HG02840 (cell line): ENCODE measurements at regions not wholly inside any gene's neighbourhood (a gene's known extent, or its start where the extent isn't known, plus 50 kb on each side); places are given as distances from the start of the nearest gene placed in this dataset.
"Not testable (repeated sequence)": the region's sequence is repeated elsewhere in the genome, so short reads cannot be mapped to it uniquely, and the experiment has no call there.

Source experiments
- ATAC-seq: cut with Tn5 transposase; IDR thresholded peaks from one replicate; pipeline ENCODE4 v1.9.1; 2021; ENCODE audit warnings: mild to moderate bottlenecking, moderate library complexity, moderate number of reproducible peaks; ENCODE audit not compliant: unreplicated experiment, low FRiP score

- ATAC-seq, result no peak
Measured at GRCh38 chr12:127144770-127145169, 1122.2 kb upstream of the TMEM132C start.

DNA sequence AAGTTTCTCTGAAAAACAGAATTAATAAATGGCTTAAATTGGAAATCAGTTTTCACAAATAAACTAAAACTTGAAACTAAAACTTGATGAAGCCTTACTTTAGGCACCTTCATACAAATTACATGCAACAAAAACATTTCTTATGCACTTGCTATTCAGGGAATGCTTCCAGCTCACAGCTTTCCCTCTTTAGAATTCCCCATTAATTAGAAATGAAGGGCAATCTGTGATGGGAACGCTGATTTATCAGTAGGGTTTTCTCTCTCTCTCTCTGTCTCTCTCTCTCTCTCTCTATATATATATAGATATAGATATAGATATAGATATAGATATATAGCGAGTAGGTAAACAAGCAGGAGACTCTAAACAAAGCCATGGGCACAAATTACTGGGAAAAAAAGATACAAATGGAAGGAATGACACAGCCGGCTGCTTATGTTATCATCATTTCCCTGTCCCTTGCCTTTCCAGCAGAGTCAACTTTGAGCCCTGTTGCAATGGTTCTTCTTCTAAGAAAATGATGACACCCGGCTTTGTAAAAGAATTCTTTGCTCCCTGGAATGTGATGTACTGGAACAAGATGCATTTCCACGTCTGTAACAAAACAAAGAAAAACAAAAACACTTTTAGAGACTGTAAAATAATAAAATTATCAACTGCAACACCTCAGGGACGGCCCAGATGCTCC is 1121.6 kb upstream of the TMEM132C start:
- ATAC-seq, result no peak

DNA sequence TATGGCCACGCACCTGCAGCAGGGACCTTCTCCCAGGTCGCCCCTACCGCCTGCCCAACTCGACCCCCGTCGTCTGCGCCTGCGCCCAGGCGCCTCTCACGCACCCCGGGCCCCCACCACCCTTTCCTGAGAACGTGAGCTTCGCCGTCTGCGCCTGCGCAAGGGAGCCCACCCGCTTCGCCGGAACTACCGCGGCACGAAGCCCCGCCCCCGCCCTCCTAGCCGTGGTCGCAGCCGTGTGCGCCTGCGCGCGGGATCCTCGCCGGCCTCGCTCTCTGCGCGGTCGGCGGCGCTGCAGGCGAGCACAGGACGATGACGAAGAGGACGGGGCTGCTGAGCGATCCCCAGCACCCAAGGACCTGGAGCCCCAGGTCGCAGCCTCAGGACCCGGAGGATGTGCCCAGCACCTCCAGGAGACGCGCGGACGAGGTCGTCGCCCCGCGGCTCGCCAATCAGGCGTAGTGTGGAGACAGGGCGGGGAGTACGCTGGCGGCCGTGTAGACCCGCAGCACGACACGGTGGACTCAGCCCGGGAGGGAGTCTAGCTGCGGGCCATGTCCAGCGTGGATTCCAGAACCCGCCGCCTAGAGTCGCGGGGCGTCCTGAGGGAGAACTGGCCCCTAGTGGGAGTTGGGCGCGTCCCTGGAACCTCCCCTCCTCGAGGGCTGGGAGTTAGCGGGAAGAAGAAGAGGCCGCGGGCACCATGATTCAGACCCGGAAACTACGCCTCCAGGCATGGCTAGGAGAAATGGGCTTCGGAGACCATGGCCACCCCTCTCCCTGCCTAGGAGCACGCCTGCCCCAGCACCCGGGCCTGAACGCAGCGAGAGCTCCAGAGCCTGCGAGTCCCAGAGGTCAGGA is 1120.8 kb upstream of the TMEM132C start:
- no peak for ATAC-seq

- no peak for ATAC-seq
Measured at GRCh38 chr12:127146991-127147718, 1119.8 kb upstream of the TMEM132C start.

DNA sequence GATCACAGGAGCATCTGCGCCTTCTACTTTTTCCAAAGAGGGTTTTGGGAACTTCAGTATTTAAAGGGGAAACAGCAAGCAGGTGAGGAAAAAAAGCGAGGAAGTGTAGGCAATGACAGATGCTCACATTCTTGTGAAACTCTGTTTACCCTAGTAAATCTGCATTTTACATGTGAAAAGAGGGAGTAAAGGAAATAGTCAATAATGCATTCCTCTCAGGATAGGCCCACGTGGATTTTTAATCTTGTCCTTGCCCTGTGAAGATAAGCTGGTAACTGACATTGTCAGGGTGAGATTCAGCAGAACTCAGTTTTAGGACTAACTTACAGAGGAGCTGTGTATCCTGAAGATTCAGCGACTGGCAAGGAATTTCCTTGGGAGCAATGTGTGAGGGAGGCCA is 1119.2 kb upstream of the TMEM132C start:
- ATAC-seq, result no peak

DNA sequence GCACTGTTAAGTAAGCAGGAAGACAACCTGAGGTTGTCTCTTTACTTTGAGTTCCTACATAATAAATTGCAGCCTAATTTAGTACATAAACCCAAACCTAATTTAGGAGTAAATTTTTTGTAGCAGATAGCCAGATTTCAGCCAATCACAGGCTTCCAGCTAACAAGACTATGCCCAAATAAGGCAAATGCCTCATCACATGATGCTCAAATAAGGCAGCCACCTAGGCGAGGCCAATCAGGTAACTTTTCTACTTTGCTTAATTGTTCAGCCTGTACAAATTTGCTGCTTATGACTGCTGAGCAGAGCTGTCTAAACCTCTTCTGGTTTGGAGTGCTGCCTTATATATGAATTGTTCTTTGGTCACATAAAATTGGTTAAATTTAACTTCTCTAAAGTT is 1118.7 kb upstream of the TMEM132C start:
- no peak for ATAC-seq

DNA sequence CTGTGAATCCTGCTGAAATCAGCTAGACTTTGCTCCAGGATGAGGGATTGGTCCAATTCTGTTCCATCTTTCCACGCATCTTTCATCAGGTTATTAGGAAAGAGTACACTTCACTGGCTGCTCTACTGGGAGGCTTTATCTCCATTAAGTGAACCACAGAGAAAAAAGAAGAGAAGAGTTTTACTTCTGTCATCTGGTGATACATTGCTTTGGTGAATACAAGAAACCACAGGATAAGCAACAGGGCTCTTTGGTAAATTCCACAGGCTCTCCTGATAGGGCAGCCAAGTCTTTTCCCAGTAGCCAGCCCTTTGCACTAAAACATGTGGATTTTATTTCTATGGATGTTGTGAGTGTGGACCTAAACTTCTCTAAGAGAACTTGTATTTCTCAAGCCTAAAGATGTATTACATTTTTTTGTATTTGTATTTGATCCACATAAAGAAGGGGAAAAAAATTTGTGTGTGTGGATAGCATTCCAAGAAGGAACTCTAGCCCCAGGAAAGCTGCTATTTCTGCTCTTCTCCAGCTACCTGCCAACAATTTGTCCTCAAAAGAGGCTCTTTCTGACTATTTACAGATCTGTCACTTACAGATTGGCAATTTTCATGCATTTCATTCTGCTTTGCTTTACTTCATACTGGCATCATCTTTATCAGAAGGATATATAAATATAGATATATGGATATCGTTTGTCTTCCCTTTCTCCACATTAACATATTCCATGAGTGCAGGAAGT is 1117.6 kb upstream of the TMEM132C start:
- no peak for ATAC-seq

GRCh38 chr12:127150028-127150427 is 1116.9 kb upstream of the TMEM132C start:
- ATAC-seq, result no peak

DNA sequence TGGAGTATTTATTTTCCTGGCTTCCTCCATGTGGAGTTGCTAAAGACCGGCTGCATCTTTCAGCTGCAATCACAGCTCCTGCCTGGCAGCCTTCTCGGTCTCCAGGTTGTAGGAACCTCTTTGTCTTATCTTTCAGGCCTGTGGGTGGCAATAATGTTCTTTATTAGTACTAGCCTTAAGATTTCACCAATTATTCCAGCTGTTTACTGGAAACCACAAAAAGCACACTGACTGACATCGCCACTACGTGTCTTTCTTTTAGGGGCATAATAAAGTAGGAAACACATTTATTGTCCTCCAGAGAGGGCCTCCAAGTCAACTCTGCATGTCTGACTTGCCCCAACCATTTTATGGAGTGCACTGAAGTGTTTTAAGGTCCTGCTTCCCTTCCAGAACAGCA is 1116.5 kb upstream of the TMEM132C start:
- ATAC-seq, result no peak

DNA sequence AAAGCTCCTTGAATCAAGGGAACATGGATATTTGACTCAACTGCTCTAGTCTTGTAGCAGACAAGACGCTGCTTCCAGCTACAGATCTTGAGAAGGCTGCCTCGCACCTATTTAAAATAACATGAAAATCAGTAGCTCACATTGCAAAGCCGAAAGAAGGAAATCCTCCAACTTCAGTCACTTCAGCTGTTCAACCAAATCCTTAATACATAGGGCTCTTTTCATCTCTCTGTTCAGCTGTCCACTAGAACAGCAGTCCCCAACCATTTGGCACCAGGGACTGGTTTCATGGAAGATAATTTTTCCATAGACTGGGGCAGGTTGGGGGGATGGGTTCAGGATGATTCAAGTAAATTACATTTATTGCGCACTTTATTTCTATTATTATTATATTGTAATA is 1116.0 kb upstream of the TMEM132C start:
- no peak for ATAC-seq

GRCh38 chr12:127153996-127154395 is 1113.0 kb upstream of the TMEM132C start:
- ATAC-seq, result no peak

DNA sequence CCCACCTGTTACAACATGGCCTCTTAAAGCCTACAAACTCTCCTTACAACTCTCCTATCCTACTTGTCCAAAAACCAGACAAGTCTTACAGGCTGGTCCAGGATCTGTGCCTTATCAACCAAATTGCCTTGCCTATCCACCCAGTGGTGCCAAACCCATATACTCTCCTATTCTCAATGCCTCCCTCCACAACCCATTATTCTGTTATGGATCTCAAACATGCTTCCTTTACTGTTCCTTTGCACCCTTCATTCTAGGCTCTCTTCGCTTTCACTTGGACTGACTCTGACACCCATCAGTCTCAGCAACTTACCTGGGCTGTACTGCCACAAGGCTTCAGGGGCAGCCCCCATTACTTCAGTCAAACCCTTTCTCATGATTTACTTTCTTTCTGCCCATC is 1112.1 kb upstream of the TMEM132C start:
- ATAC-seq, result not testable (repeated sequence)

- not testable (repeated sequence) for ATAC-seq
Measured at GRCh38 chr12:127155935-127156619, 1110.9 kb upstream of the TMEM132C start.

GRCh38 chr12:127157501-127158366 is 1109.2 kb upstream of the TMEM132C start:
- ATAC-seq, result not testable (repeated sequence)

DNA sequence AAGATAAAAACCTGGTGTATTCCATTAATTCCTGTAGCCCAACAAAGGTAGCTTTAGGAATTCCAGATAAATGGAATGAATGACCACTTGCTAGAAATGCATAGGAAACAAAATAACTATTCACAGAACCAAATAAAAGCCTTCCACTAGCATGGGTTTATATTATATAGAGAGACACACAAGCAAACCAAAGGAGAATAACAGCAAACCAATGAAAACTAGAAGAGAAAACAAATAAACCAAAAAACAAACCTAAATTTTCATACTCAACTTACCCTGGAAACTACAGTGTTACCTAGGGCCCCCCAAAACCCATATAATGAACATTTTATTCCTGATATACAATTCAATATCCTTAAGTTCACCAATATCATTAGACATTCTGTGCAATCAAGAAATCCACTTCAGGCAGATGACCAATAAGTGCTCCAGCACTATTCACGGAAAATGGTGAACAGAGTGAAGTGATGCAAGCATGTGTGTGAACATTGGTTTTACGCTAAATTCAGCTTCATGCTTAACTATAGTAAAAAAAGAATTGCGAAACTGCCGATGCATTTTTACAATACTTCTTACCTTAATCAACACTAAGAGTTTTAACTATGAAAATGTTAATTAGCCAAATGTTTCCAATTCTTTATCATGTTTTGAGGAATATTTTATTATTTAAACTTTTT is 1108.4 kb upstream of the TMEM132C start:
- ATAC-seq, result no peak

DNA sequence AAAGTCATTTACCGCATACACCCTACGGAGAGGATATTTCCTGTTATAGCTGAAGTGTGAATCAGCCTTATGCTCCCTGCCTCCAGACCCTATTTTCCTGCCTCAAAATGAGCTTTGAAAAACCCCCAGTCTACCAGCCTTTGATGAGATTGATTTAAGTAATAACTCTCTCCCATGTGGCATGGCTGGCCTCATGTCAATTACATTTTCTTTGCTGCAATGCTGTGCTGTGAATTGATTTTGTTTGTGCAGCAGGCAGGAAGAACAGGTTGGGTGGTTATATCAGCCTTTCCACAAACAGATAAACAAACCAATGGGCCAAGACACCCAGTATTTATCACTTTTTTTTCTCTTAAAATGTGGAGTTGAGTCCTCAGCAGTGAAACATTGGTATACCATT is 1105.5 kb upstream of the TMEM132C start:
- ATAC-seq, result no peak

DNA sequence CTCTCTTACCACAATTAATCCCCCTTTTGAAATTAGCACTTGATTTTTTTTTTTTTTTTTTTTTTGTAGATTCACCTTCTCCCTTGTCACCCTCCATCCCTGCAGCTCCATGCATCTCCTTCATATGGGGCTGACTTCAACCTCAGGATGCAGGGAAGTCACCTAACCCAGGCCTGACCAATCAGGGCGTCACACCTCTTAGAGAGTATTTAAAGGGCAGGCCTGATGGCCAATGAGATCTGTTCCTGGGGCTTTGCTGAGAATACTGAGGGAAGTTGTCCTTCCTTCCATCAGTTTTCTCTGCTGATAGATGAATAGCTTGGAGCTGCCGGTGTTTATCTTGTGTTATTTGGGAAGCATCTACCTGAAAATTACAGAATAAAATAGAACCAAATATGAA is 1104.7 kb upstream of the TMEM132C start:
- ATAC-seq, result no peak

- no peak for ATAC-seq
Measured at GRCh38 chr12:127162902-127163301, 1104.1 kb upstream of the TMEM132C start.
